ENCODE measurements at regions not wholly inside any gene's neighbourhood (a gene's known extent, or its start where the extent isn't known, plus 50 kb on each side); places are given as distances from the start of the nearest gene placed in this dataset.

GRCh38 chr10:33862536-33863105 is 528.2 kb upstream of the NRP1 start:
- Mint-ChIP-seq H3K4me1 (peaks cover 18 to 27% of the 10 kb centered on the region in 2 experiments), H3K9me3 (peaks cover 0 to 2% of the 10 kb centered on the region in 2 experiments; a peak in 1 of 5 replicates), H3K4me3 (peak overlapping the region in 1 of 2 experiments; percentile 19; a peak in 3 of 5 replicates), H3K27me3 (ENCODE audit: low read depth) (peaks cover 3% of the 10 kb centered on the region; the same call in 1 of the 2 replicates), H3K27ac (peak overlapping the region in 1 of 3 experiments; percentile 65; a peak in 2 of 7 replicates), H3K36me3 (ENCODE audit: insufficient read depth in 1 of 3, low read depth in 3 of 3) (0 out of 7 replicates have a peak, but pooled peaks cover 0 to 1% (median 0%) of the 10 kb centered on the region in 3 experiments)
- H3K9ac ChIP-seq (ENCODE audit: extremely low read depth, insufficient read length, low read length) = no peak overlapping the region
- no peak for TF ChIP-seq CTCF (conservative IDR thresholded peaks at IDR 0.05)
- no peaks in the 10 kb centered on the region for H3K9me3 ChIP-seq (ENCODE audit: control insufficient read depth, low read depth, low read length)
- no peak overlapping the region for H3K27ac ChIP-seq (ENCODE audit: insufficient read length, low read depth, low read length)
- no peaks in the 10 kb centered on the region for H3K27me3 ChIP-seq (ENCODE audit: insufficient read depth, low read length)
- no peaks in the 10 kb centered on the region for H3K23me2 ChIP-seq (ENCODE audit: insufficient read length, low read depth, low read length, poor library complexity, severe bottlenecking)
- no peaks in the 10 kb centered on the region; the same call in 1 of the 2 replicates for H3K4me1 ChIP-seq (ENCODE audit: insufficient read depth, low read length)
- H2AFZ ChIP-seq (ENCODE audit: low read length) = no peak overlapping the region
- H3K4me2 ChIP-seq (ENCODE audit: insufficient read depth, insufficient read length, low read length) = no peak overlapping the region
- no peak overlapping the region for H3K23ac ChIP-seq (ENCODE audit: insufficient read length, low read depth, low read length)
- no peak for DNase-seq
- no peak overlapping the region for H3T11ph ChIP-seq (ENCODE audit: low read length)
- no peak overlapping the region for H3K14ac ChIP-seq (ENCODE audit: insufficient read depth, low read length)
- H3K56ac ChIP-seq (ENCODE audit: insufficient read length, low read depth, low read length) = no peak overlapping the region
- H4K20me1 ChIP-seq (ENCODE audit: control insufficient read depth, insufficient read depth, insufficient read length) = no peaks in the 10 kb centered on the region
- no peak overlapping the region for H2AK5ac ChIP-seq (ENCODE audit: insufficient read length, low read length)
- H2BK15ac ChIP-seq (ENCODE audit: low read depth, low read length) = no peak overlapping the region
- H3K79me2 ChIP-seq (ENCODE audit: insufficient read depth, low read length) = no peaks in the 10 kb centered on the region
- no peak overlapping the region for H2BK20ac ChIP-seq (ENCODE audit: low read depth, low read length, poor library complexity, severe bottlenecking)
- WGBS (ENCODE audit: extremely low coverage, insufficient read length, low lambda C conversion rate) = no CpG with 5 or more reads among the region's 12 CpGs
- no peak overlapping the region for H3K18ac ChIP-seq (ENCODE audit: insufficient read length, low read depth, low read length)
- no peak overlapping the region for H2BK12ac ChIP-seq (ENCODE audit: insufficient read length, low read depth, low read length)
- H4K91ac ChIP-seq (ENCODE audit: insufficient read length, low read depth, low read length) = no peak overlapping the region
- H4K5ac ChIP-seq (ENCODE audit: insufficient read length, low read depth, low read length) = no peak overlapping the region
- no peak overlapping the region for H2BK120ac ChIP-seq (ENCODE audit: low read depth, low read length, poor library complexity, severe bottlenecking)
- no peak overlapping the region for H4K8ac ChIP-seq (replicated peaks; ENCODE audit: insufficient read length, low read depth, low read length)
- H3K79me1 ChIP-seq (ENCODE audit: insufficient read depth, low read depth, low read length, poor library complexity, severe bottlenecking) = no peaks in the 10 kb centered on the region
- no peak overlapping the region for H2BK5ac ChIP-seq (ENCODE audit: insufficient read length, low read length)
- no peak overlapping the region for H3K4ac ChIP-seq (ENCODE audit: low read depth, low read length)

Data from H9 (cell line).